ENCODE measurements at regions not wholly inside any gene's neighbourhood (a gene's known extent, or its start where the extent isn't known, plus 50 kb on each side); places are given as distances from the start of the nearest gene placed in this dataset.
"Not testable (repeated sequence)": the region's sequence is repeated elsewhere in the genome, so short reads cannot be mapped to it uniquely, and the experiment has no call there.

DNA sequence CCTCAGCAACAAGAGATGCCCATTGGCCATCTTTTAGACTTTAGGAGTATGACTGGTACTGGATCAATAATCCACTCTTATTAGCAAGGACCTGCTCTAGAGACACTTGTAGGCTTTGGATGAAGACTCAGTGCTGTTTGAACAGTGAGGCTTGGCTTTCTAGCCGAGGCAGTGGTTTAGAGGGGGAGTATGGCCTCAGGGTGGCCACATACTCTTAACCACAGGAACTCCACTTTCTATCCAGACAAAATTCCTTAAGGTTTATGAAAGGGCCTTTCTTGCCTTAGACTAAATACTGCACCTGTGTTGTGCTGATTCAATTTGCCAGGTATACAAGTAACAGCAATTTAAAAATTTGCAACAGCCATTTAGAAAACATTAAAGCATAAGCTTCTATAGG is 1046.3 kb downstream of the DIPK2A start:
- H3K9ac ChIP-seq (ENCODE audit: low read depth in 2 of 2, low read length in 2 of 2), result no peak overlapping the region
- TF ChIP-seq, protein P1, sequence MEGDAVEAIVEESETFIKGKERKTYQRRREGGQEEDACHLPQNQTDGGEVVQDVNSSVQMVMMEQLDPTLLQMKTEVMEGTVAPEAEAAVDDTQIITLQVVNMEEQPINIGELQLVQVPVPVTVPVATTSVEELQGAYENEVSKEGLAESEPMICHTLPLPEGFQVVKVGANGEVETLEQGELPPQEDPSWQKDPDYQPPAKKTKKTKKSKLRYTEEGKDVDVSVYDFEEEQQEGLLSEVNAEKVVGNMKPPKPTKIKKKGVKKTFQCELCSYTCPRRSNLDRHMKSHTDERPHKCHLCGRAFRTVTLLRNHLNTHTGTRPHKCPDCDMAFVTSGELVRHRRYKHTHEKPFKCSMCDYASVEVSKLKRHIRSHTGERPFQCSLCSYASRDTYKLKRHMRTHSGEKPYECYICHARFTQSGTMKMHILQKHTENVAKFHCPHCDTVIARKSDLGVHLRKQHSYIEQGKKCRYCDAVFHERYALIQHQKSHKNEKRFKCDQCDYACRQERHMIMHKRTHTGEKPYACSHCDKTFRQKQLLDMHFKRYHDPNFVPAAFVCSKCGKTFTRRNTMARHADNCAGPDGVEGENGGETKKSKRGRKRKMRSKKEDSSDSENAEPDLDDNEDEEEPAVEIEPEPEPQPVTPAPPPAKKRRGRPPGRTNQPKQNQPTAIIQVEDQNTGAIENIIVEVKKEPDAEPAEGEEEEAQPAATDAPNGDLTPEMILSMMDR (IDR thresholded peaks at IDR 0.05), result no peak

DNA sequence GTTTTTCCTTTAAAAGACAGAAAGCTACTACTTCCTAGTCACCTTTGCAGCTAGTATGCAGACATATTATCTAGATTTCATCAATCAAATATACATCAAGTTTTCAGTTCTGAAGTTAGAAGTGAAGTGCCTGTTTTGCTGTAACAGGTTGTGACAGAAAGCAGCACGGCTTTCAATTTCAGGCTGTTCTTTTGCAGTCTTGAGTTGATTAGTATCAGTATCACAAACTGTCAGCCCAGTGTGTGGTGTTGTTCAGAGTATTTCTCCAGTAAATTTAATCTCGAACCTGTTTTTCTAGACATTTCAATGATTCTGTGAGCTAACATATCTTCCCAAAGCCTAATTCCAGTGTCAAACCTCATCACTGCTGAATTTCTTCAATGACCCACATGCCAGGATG is 1050.8 kb downstream of the DIPK2A start:
- Histone ChIP-seq H3K27me3 (no peaks in the 10 kb centered on the region), H3K9ac (ENCODE audit: low read depth in 2 of 2, low read length in 2 of 2) (no peak overlapping the region), H3K27ac (no peak overlapping the region), H3K9me3 (no peaks in the 10 kb centered on the region), H3K36me3 (no peaks in the 10 kb centered on the region), H3K4me3 (no peak overlapping the region), H3K4me1 (no peaks in the 10 kb centered on the region)
- no peak for DNase-seq
- TF ChIP-seq, protein P1 (IDR thresholded peaks at IDR 0.05), result no peak
- intact Hi-C loops (cut with DNase I), result no loop called here

More for the DNA sequence above, 1046.3 kb downstream of the DIPK2A start:
- Histone ChIP-seq H3K27me3 (no peaks in the 10 kb centered on the region), H3K9me3 (no peaks in the 10 kb centered on the region), H3K4me1 (no peaks in the 10 kb centered on the region), H3K4me3 (no peak overlapping the region), H3K36me3 (no peaks in the 10 kb centered on the region), H3K27ac (no peak overlapping the region)
- intact Hi-C loops (cut with DNase I), result no loop called here
- DNase-seq, result no peak

DNA sequence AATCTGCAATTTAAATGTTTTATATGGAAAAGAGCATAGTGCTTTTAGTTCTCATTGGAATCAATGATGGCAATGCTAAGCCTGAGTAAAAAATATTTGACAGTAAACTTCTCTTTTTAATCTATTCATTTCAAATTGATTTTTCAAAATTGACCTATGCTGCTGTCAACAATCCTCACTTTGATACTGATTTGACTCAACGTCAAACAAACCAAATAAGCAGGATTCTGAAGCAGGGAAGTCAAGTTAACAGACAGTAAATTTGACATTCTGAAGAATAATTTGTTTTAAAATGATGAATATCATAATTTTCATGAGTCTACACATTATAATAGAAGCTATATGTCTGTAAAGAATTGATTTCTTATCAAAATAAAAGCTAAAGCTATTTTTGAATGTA is 1053.1 kb downstream of the DIPK2A start:
- H3K27me3 ChIP-seq, result no peaks in the 10 kb centered on the region
- no peaks in the 10 kb centered on the region for H3K9me3 ChIP-seq
- no peaks in the 10 kb centered on the region for H3K4me1 ChIP-seq
- intact Hi-C loops (cut with DNase I), result no loop called here
- H3K27ac ChIP-seq, result no peak overlapping the region
- no peaks in the 10 kb centered on the region for H3K36me3 ChIP-seq
- TF ChIP-seq, protein P1 (IDR thresholded peaks at IDR 0.05), result no peak
- no peak for DNase-seq
- no peak overlapping the region for H3K9ac ChIP-seq (ENCODE audit: low read depth in 2 of 2, low read length in 2 of 2)
- H3K4me3 ChIP-seq, result no peak overlapping the region

DNA sequence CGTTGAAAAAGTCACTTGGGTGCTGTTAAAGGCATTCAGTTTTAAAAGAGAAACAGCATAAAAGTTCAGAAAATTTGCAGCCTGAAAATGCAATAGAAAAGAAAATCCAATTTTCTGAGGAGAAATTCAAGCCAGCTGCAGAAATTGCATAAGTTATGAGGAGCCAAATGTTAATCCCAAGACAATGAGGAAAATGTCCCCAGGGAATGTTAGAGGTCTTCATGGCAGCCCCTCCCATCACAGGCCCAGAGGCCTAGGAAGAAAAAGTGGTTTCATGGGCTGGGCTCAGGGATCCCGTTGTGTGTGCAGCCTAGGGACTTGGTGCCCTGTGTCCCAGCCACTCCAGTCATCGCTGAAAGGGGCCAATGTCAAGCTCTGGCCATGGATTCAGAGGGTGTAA is 1055.6 kb downstream of the DIPK2A start:
- intact Hi-C loops (cut with DNase I); H3K9me3 ChIP-seq; H3K27ac ChIP-seq: not testable (repeated sequence)

DNA sequence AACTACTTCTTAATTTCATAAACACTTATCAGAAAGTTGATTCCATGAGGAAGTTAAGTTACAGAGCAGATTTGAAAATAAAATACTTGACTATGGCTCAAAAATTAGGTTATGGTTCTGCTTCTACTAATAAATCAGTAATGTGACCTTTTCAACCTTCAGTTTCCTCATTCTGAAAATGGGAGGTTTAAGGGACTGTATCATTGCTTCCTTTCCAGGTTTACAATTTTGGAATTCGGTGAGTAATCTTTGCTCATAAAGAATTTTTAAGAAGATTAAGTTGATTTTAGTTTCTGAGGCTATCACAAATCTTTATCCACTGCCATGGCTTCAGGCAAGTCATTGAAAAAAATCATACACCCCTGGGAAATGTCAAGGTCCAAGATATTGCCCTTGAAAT is 1061.2 kb downstream of the DIPK2A start:
- TF ChIP-seq, protein P1 (IDR thresholded peaks at IDR 0.05), result no peak
- no peak for DNase-seq
- intact Hi-C loops (cut with DNase I), result no loop called here
- no peaks in the 10 kb centered on the region for H3K36me3 ChIP-seq
- H3K4me1 ChIP-seq, result no peaks in the 10 kb centered on the region
- no peak overlapping the region for H3K27ac ChIP-seq
- H3K4me3 ChIP-seq, result no peak overlapping the region
- no peak overlapping the region for H3K9ac ChIP-seq (ENCODE audit: low read depth in 2 of 2, low read length in 2 of 2)
- no peaks in the 10 kb centered on the region for H3K27me3 ChIP-seq
- H3K9me3 ChIP-seq, result no peaks in the 10 kb centered on the region

More for the DNA sequence above, 1055.6 kb downstream of the DIPK2A start:
- not testable (repeated sequence) for H3K36me3 ChIP-seq; H3K4me3 ChIP-seq; H3K9ac ChIP-seq (ENCODE audit: low read depth in 2 of 2, low read length in 2 of 2); H3K4me1 ChIP-seq; H3K27me3 ChIP-seq; DNase-seq

DNA sequence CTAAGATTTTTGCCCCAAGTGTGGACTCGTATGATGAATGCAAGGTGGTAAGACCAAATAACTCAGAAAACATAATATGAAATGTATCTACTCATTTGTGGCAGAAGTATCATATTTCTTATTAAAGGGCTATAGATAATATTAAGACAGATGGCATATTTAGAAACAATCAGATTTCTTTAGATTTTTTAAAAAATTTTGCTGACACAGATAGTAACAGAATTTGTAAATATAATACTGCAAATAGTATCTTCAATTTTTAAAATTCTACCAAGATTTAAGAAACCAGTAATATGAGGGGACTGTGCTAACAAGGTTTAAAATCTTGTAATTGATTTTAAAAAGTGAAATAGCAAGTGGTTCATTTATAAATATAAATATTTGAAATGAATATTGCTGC is 1064.1 kb downstream of the DIPK2A start:
- Histone ChIP-seq H3K27ac (no peak overlapping the region), H3K4me3 (no peak overlapping the region), H3K36me3 (no peaks in the 10 kb centered on the region), H3K4me1 (no peaks in the 10 kb centered on the region), H3K9ac (ENCODE audit: low read depth in 2 of 2, low read length in 2 of 2) (no peak overlapping the region), H3K27me3 (no peaks in the 10 kb centered on the region), H3K9me3 (no peaks in the 10 kb centered on the region)
- TF ChIP-seq, protein P1 (IDR thresholded peaks at IDR 0.05), result no peak
- intact Hi-C loops (cut with DNase I), result no loop called here
- DNase-seq, result no peak

DNA sequence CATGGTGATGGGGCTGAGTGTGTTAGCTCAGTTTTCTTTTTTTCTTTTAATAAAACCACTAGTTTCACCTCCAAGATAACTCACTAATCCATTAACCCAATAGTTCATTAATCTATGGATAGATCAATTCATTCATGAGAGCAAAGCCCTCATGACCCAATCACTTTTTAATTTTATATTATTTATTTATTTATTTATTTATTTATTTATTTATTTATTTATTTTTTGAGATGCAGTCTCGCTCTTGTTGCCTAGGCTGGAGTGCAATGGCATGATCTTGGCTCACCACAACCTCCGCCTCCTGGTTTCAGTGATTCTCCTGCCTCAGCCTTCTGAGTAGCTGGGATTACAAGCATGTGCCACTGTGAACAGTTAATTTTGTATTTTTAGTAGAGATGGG is 1082.4 kb downstream of the DIPK2A start:
- H3K4me3 ChIP-seq; H3K4me1 ChIP-seq; H3K27me3 ChIP-seq; H3K27ac ChIP-seq; H3K36me3 ChIP-seq; H3K9me3 ChIP-seq; intact Hi-C loops (cut with DNase I); H3K9ac ChIP-seq (ENCODE audit: low read depth in 2 of 2, low read length in 2 of 2); DNase-seq: not testable (repeated sequence)

All from colonic mucosa (tissue), 4 donors.